HepG2 (cell line): ENCODE measurements at regions not wholly inside any gene's neighbourhood (a gene's known extent, or its start where the extent isn't known, plus 50 kb on each side); places are given as distances from the start of the nearest gene placed in this dataset.
A peak's percentile ranks its signal among the peaks of the same experiment; 100 is the strongest.

Experiments
- ATAC-seq: fragments of 200-7000 bp; cut with Tn5 transposase; 3 replicates; pipeline ENCODE4 v1.9.1; 2020; ENCODE audit warnings: mild to moderate bottlenecking, moderate library complexity
- BruUV-seq: library from RNA; stranded (reverse); fragments of 400-500 nt; replicated peaks from 2 replicates; lab custom pipeline; 2021; lab: Mats Ljungman, UMichigan
- CTCF ChIA-PET: fragments of 300-600 bp; formaldehyde crosslinking; extraction: SDS; loops from one replicate; lab custom pipeline; 2021; ENCODE audit warnings: low total read pairs, inconsistent platforms, low intra/inter-chr PET ratio; lab: Yijun Ruan, JAX
- POLR2A ChIA-PET: fragments of 350-600 bp; sonication (Branson Sonifier 250); formaldehyde crosslinking; loops from one replicate; lab custom pipeline; 2020; ENCODE audit warnings: antibody characterized with exemption, inconsistent platforms; lab: Yijun Ruan, JAX
- DNase-seq: peaks from one replicate; pipeline ENCODE4 v3.0.0-alpha.2; 2015; ENCODE audit warnings: low spot score
- FAIRE-seq: peaks from 3 replicates; lab custom pipeline; 2011; peaks lifted over from hg19 to GRCh38; lab: Jason Lieb, UNC
- H2AFZ ChIP-seq: one replicate; pipeline ENCODE4 v1.6.1; 2011; ENCODE audit warnings: low read length, inconsistent platforms
- H3K27ac ChIP-seq: fragments of 300-600 bp; 3 replicates; pipeline ENCODE4 v1.8.0; 2011; ENCODE audit warnings: mixed run types, mild to moderate bottlenecking, mixed read lengths, low read length, inconsistent platforms; ENCODE audit not compliant: insufficient read depth; ENCODE audit errors: extremely low read length
- H3K27me3 ChIP-seq, 2 experiments: fragments of 200-600 bp in 1 of 2; 2 replicates in 1 of 2; 3 replicates in 1 of 2; pipeline versions ENCODE4 v1.6.0 to v1.8.0; 2011; ENCODE audit warnings: low read length in 2 of 2, mild to moderate bottlenecking in 2 of 2, moderate library complexity in 2 of 2, inconsistent platforms in 1 of 2; ENCODE audit not compliant: insufficient read depth in 2 of 2, control insufficient read depth in 1 of 2
- H3K36me3 ChIP-seq, 2 experiments: fragments of 200-600 bp in 1 of 2; replicated peaks in 1 of 2; 2 replicates in 1 of 2; 3 replicates in 1 of 2; pipeline versions ENCODE4 v1.5.1 to v1.8.0; 2011; ENCODE audit warnings: low read length in 2 of 2, inconsistent platforms in 1 of 2; ENCODE audit not compliant: insufficient read depth in 2 of 2, control insufficient read depth in 1 of 2
- H3K4me1 ChIP-seq: 2 replicates; pipeline ENCODE4 v1.5.1; 2012; ENCODE audit warnings: low read length, inconsistent platforms; ENCODE audit not compliant: insufficient read depth
- H3K4me2 ChIP-seq: 2 replicates; pipeline ENCODE4 v1.6.0; 2011; ENCODE audit warnings: low read depth, low read length, inconsistent platforms
- H3K4me3 ChIP-seq, 3 experiments: fragments of 200-600 bp in 1 of 3; sonication (generic), shearing (Covaris generic) in 1 of 3; replicated peaks in 1 of 3; 2 replicates each; pipeline ENCODE4 v1.5.1; 2011 to 2016; ENCODE audit warnings: low read length in 3 of 3, inconsistent platforms in 2 of 3, low read depth in 2 of 3, mild to moderate bottlenecking in 2 of 3, control low read depth in 1 of 3, mixed read lengths in 1 of 3; ENCODE audit not compliant: insufficient read depth in 1 of 3
- H3K79me2 ChIP-seq: one replicate; pipeline ENCODE4 v1.6.1; 2011; ENCODE audit warnings: low read length, inconsistent platforms; ENCODE audit not compliant: insufficient read depth
- H3K9ac ChIP-seq: 2 replicates; pipeline ENCODE4 v1.6.0; 2011; ENCODE audit warnings: mild to moderate bottlenecking, low read depth, low read length, inconsistent platforms; ENCODE audit not compliant: insufficient read depth
- H3K9me3 ChIP-seq: 2 replicates; pipeline ENCODE4 v1.5.1; 2012; ENCODE audit warnings: mild to moderate bottlenecking, low read length
- H4K20me1 ChIP-seq: 2 replicates; pipeline ENCODE4 v1.6.0; 2011; ENCODE audit warnings: inconsistent platforms, mild to moderate bottlenecking, low read length, moderate library complexity; ENCODE audit not compliant: insufficient read depth
- ATF7 ChIP-seq, 2 experiments: fragments of 450-650 bp in 1 of 2; sonication (generic) in 1 of 2; formaldehyde crosslinking in 1 of 2; IDR thresholded peaks; 2 replicates each; pipeline versions ENCODE4 v1.4.0 to v1.6.1; 2016 to 2020; ENCODE audit warnings: antibody characterized with exemption in 1 of 2, mild to moderate bottlenecking in 1 of 2, missing genetic modification reagents in 1 of 2
- CREB1 ChIP-seq, 2 experiments: fragments of 450-650 bp in 1 of 2; IDR thresholded peaks; 2 replicates each; pipeline ENCODE4 v1.6.1; 2016 to 2017; ENCODE audit warnings: control low read depth in 1 of 2, mild to moderate bottlenecking in 1 of 2, missing compliant biosample characterization in 1 of 2, missing genetic modification characterization in 1 of 2
- NAIF1 ChIP-seq: sonication (generic); formaldehyde crosslinking; IDR thresholded peaks from 2 replicates; pipeline ENCODE4 v1.5.0; 2020; ENCODE audit warnings: mild to moderate bottlenecking, missing genetic modification reagents, borderline replicate concordance
- RAD21 ChIP-seq: fragments of 450-650 bp; formaldehyde crosslinking; IDR thresholded peaks from 2 replicates; pipeline ENCODE4 v1.5.0; 2020; ENCODE audit warnings: mild to moderate bottlenecking
- RBAK ChIP-seq: sonication (generic); formaldehyde crosslinking; IDR thresholded peaks from 2 replicates; pipeline ENCODE4 v1.5.1; 2020; ENCODE audit warnings: mild to moderate bottlenecking, missing genetic modification reagents
- RNF219 ChIP-seq: sonication (generic); formaldehyde crosslinking; IDR thresholded peaks from 2 replicates; pipeline ENCODE4 v1.5.0; 2020; ENCODE audit warnings: mild to moderate bottlenecking, missing genetic modification reagents
- ZBTB8A ChIP-seq: sonication (generic); formaldehyde crosslinking; IDR thresholded peaks from 2 replicates; pipeline ENCODE4 v1.4.0; 2020; ENCODE audit warnings: mild to moderate bottlenecking, low read depth, missing genetic modification reagents, borderline replicate concordance
- ZNF615 ChIP-seq: sonication (generic); formaldehyde crosslinking; IDR thresholded peaks from 2 replicates; pipeline ENCODE4 v1.5.0; 2020; ENCODE audit warnings: mild to moderate bottlenecking, missing genetic modification reagents, borderline replicate concordance
- WGBS: methylation state at CpG from one replicate; pipeline ENCODE4 v1.1.6; 2017; ENCODE audit warnings: low lambda C conversion rate; 5-methylcytosine and 5-hydroxymethylcytosine counted together
- in situ Hi-C: cut with HindIII; loops from 2 replicates; pipeline ENCODE4 v1.10.0; 2017; ENCODE audit warnings: low pct_unique_long_range_greater_than_20kb; ENCODE audit not compliant: extremely low pct_ligation_motif_present
- intact Hi-C: fragments of 100-400 bp; cut with micrococcal nuclease; formaldehyde crosslinking; loops from one replicate; pipeline ENCODE4 v1.10.0; 2022; ENCODE audit not compliant: unreplicated experiment

GRCh38 chr7:115223959-115224358 is 302.1 kb downstream of the MDFIC start:
- H3K4me3 ChIP-seq, result no peak overlapping the region
- no peak overlapping the region for H2AFZ ChIP-seq
- ChIA-PET POLR2A (no interaction called here), CTCF (no interaction called here)
- no peaks in the 10 kb centered on the region for H3K79me2 ChIP-seq
- no peak overlapping the region for H3K9ac ChIP-seq
- no TSS peak for BruUV-seq
- DNase-seq (no peak), ATAC-seq (no peak), FAIRE-seq (no peak)
- no peaks in the 10 kb centered on the region for H3K36me3 ChIP-seq
- H3K4me1 ChIP-seq, result no peaks in the 10 kb centered on the region
- H3K27me3 ChIP-seq, result no peaks in the 10 kb centered on the region
- TF ChIP-seq NAIF1 (CRISPR knock-in tag), result no peak
- TF ChIP-seq ZNF615, result no peak
- TF ChIP-seq RBAK (CRISPR knock-in tag), result no peak
- no peak for TF ChIP-seq ZBTB8A (CRISPR knock-in tag)
- peak; percentile 27; the same call in 1 of the 2 replicates for TF ChIP-seq ATF7 (IDR thresholded peaks at IDR 0.05)
- no peak for TF ChIP-seq ATF7 (CRISPR knock-in tag; IDR thresholded peaks at IDR 0.05)
- peak; percentile 38; the same call in 1 of the 2 replicates for TF ChIP-seq CREB1 (IDR thresholded peaks at IDR 0.05)
- TF ChIP-seq CREB1 (CRISPR knock-in tag; IDR thresholded peaks at IDR 0.05), result no peak
- TF ChIP-seq RAD21 (CRISPR knock-in tag), result no peak
- TF ChIP-seq, all 625 proteins: peak for 2
- Histone ChIP-seq H3K4me2 (no peak overlapping the region), H4K20me1 (no peaks in the 10 kb centered on the region), H3K9me3 (peaks cover 13% of the 10 kb centered on the region; the same call in 1 of the 2 replicates), H3K27ac (no peak overlapping the region)
- in situ Hi-C loops (no loop called here), intact Hi-C loops (loop anchor here (1.0 kb wide), 1 partner anchor 41 kb away; no protein-coding TSS in a partner anchor)
- WGBS, result 0% methylated on average over 1 of the region's 1 CpG

- FAIRE-seq (no peak), ATAC-seq (no peak), DNase-seq (no peak)
- Histone ChIP-seq H3K79me2 (no peaks in the 10 kb centered on the region), H3K27me3 (no peaks in the 10 kb centered on the region), H3K9me3 (peaks cover 13% of the 10 kb centered on the region; the same call in 1 of the 2 replicates), H3K4me3 (no peak overlapping the region), H3K9ac (no peak overlapping the region), H2AFZ (no peak overlapping the region), H4K20me1 (no peaks in the 10 kb centered on the region), H3K4me2 (no peak overlapping the region), H3K27ac (no peak overlapping the region), H3K4me1 (no peaks in the 10 kb centered on the region), H3K36me3 (no peaks in the 10 kb centered on the region)
- TF ChIP-seq RNF219 (CRISPR knock-in tag), result no peak
- intact Hi-C loops (no loop called here), in situ Hi-C loops (no loop called here)
- no TSS peak for BruUV-seq
- ChIA-PET POLR2A (no interaction called here), CTCF (no interaction called here)
Measured at GRCh38 chr7:115221456-115221855, 299.6 kb downstream of the MDFIC start.
